ENCODE measurements at regions not wholly inside any gene's neighbourhood (a gene's known extent, or its start where the extent isn't known, plus 50 kb on each side); places are given as distances from the start of the nearest gene placed in this dataset.

DNA sequence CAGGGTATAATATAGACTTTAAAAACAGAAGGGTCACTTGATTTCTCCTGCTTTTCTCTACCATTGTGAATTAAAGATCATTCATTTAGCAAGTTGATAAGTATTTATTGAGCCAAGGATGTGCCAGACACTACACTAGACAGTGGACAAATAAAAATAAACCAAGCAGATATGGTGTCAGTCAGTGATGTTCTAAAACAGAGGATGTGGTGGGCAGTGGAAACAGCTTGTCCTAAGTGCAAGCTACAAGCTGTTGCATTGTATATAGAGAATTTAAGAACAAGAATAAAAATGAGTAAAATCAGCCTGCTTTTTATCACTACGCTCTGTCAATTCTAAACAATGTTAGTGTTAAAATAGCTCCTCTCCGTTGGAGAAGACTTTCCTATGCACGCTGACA lies 637.3 kb upstream of the GRM7 start:
- Histone ChIP-seq H3K79me2 (ENCODE audit: insufficient read depth, low read length) (no peaks in the 10 kb centered on the region), H3K4me2 (ENCODE audit: low read depth, low read length) (no peak overlapping the region), H3K27me3 (ENCODE audit: control insufficient read depth in 1 of 2, insufficient read depth in 2 of 2, low read length in 2 of 2) (no peaks in the 10 kb centered on the region), H3K4me1 (ENCODE audit: insufficient read depth, low read length) (no peaks in the 10 kb centered on the region), H3K36me3 (replicated peaks in 1 of 2; ENCODE audit: control insufficient read depth in 1 of 2, insufficient read depth in 2 of 2, low read length in 2 of 2) (no peaks in the 10 kb centered on the region), H2AFZ (ENCODE audit: low read length) (no peak overlapping the region), H3K27ac (ENCODE audit: extremely low read length, insufficient read depth, low read length) (no peak overlapping the region), H3K9ac (ENCODE audit: insufficient read depth, low read depth, low read length) (no peak overlapping the region), H4K20me1 (ENCODE audit: insufficient read depth, low read length) (no peaks in the 10 kb centered on the region), H3K9me3 (ENCODE audit: low read length) (peaks cover 92% of the 10 kb centered on the region), H3K4me3 (replicated peaks in 1 of 3; ENCODE audit: insufficient read depth in 1 of 3, low read depth in 2 of 3, low read length in 3 of 3) (no peak overlapping the region)
- no TSS peak for BruUV-seq (replicated peaks)
- POLR2A ChIA-PET: no interaction called here
- CTCF ChIA-PET (ENCODE audit: low intra/inter-chr PET ratio, low total read pairs): no interaction called here
- intact Hi-C loops (cut with micrococcal nuclease; ENCODE audit: unreplicated experiment) (no loop called here), in situ Hi-C loops (cut with HindIII; ENCODE audit: extremely low pct_ligation_motif_present, low pct_unique_long_range_greater_than_20kb) (no loop called here)
- FAIRE-seq (no peak), DNase-seq (ENCODE audit: low spot score) (no peak), ATAC-seq (no peak)
- no peak for TF ChIP-seq ZNF605 (CRISPR knock-in tag; IDR thresholded peaks at IDR 0.05)
- TF ChIP-seq ZNF501 (CRISPR knock-in tag; IDR thresholded peaks at IDR 0.05): no peak
- TF ChIP-seq ZNF703 (CRISPR knock-in tag; IDR thresholded peaks at IDR 0.05; ENCODE audit: borderline replicate concordance): no peak
- TF ChIP-seq ZBTB20 (CRISPR knock-in tag; IDR thresholded peaks at IDR 0.05; ENCODE audit: borderline replicate concordance, low read depth): no peak
- no peak for TF ChIP-seq ZNF331 (CRISPR knock-in tag; IDR thresholded peaks at IDR 0.05)
- TF ChIP-seq NFE2L2 (IDR thresholded peaks at IDR 0.05; ENCODE audit: low read length): no peak
- no peak for TF ChIP-seq ZNF878 (CRISPR knock-in tag; IDR thresholded peaks at IDR 0.05)
- no peak for TF ChIP-seq TFAP4 (IDR thresholded peaks at IDR 0.05; ENCODE audit: borderline replicate concordance, low read depth)
- no peak for TF ChIP-seq POLR2AphosphoS5 (IDR thresholded peaks at IDR 0.05; ENCODE audit: low read depth, low read length)
- TF ChIP-seq ZNF576 (CRISPR knock-in tag; IDR thresholded peaks at IDR 0.05): no peak
- no peak for TF ChIP-seq TGIF2 (CRISPR knock-in tag; IDR thresholded peaks at IDR 0.05)
- TF ChIP-seq TRAFD1 (CRISPR knock-in tag; IDR thresholded peaks at IDR 0.05; ENCODE audit: borderline replicate concordance): no peak
- no peak for TF ChIP-seq ZNF644 (CRISPR knock-in tag; IDR thresholded peaks at IDR 0.05; ENCODE audit: low read depth)
- TF ChIP-seq MEIS1 (CRISPR knock-in tag; IDR thresholded peaks at IDR 0.05; ENCODE audit: borderline replicate concordance): no peak
- WGBS (ENCODE audit: low lambda C conversion rate): 37% methylated on average over 3 of the region's 3 CpGs
